Smooth muscle cell (in vitro differentiated cells): ENCODE measurements at regions not wholly inside any gene's neighbourhood (a gene's known extent, or its start where the extent isn't known, plus 50 kb on each side); places are given as distances from the start of the nearest gene placed in this dataset.

Experiments used
- DNase-seq: peaks from one replicate; lab custom pipeline; 2025; ENCODE audit not compliant: unreplicated experiment; lab: John Stamatoyannopoulos, UW
- H2AFZ ChIP-seq: fragments of 200-600 bp; sonication (generic); 2 replicates; pipeline ENCODE4 v1.6.0; 2016; ENCODE audit warnings: antibody characterized with exemption, low read depth, mild to moderate bottlenecking
- H3F3A ChIP-seq: fragments of 200-600 bp; sonication (generic); 2 replicates; pipeline ENCODE4 v1.6.0; 2017; ENCODE audit warnings: antibody characterized with exemption, low read depth
- H3K27ac ChIP-seq: fragments of 200-600 bp; sonication (generic); 2 replicates; pipeline ENCODE4 v1.5.1; 2016; ENCODE audit warnings: low read depth, mild to moderate bottlenecking
- H3K27me3 ChIP-seq: fragments of 200-600 bp; sonication (generic); 2 replicates; pipeline ENCODE4 v1.6.1; 2016; ENCODE audit warnings: low read depth, mild to moderate bottlenecking
- H3K36me3 ChIP-seq: fragments of 200-600 bp; sonication (generic); 2 replicates; pipeline ENCODE4 v1.5.1; 2016; ENCODE audit warnings: low read depth
- H3K4me1 ChIP-seq: fragments of 200-600 bp; sonication (generic); 2 replicates; pipeline ENCODE4 v1.5.1; 2016; ENCODE audit warnings: low read depth
- H3K4me2 ChIP-seq: fragments of 200-600 bp; sonication (generic); 2 replicates; pipeline ENCODE4 v1.6.0; 2016; ENCODE audit warnings: mild to moderate bottlenecking
- H3K4me3 ChIP-seq: fragments of 200-600 bp; sonication (generic); 2 replicates; pipeline ENCODE4 v1.5.1; 2016; ENCODE audit warnings: mild to moderate bottlenecking
- H3K79me2 ChIP-seq: fragments of 200-600 bp; sonication (generic); 2 replicates; pipeline ENCODE4 v1.6.0; 2016; ENCODE audit warnings: low read depth, mild to moderate bottlenecking
- H3K9ac ChIP-seq: fragments of 200-600 bp; sonication (generic); 2 replicates; pipeline ENCODE4 v1.6.0; 2016; ENCODE audit warnings: low read depth
- H3K9me3 ChIP-seq: fragments of 200-600 bp; sonication (generic); replicated peaks from 2 replicates; pipeline ENCODE4 v1.5.1; 2016; ENCODE audit warnings: low read depth
- H4K20me1 ChIP-seq: fragments of 200-600 bp; sonication (generic); 2 replicates; pipeline ENCODE4 v1.6.0; 2016; ENCODE audit warnings: low read depth
- CTCF ChIP-seq: fragments of 200-600 bp; sonication (generic); IDR thresholded peaks from 2 replicates; pipeline ENCODE4 v1.5.1; 2017; ENCODE audit warnings: borderline replicate concordance, mild to moderate bottlenecking, antibody characterized with exemption; ENCODE audit not compliant: insufficient read depth, poor library complexity, severe bottlenecking
- WGBS: methylation state at CpG from one replicate; pipeline ENCODE4 v1.1.7; 2016; ENCODE audit warnings: low lambda C conversion rate; 5-methylcytosine and 5-hydroxymethylcytosine counted together

GRCh38 chr2:111692311-111692710 lies 191.7 kb downstream of the ANAPC1 start:
- Histone ChIP-seq H3F3A (no peaks in the 10 kb centered on the region), H3K9me3 (no peaks in the 10 kb centered on the region), H3K27ac (no peak overlapping the region), H4K20me1 (no peaks in the 10 kb centered on the region), H3K27me3 (no peaks in the 10 kb centered on the region), H2AFZ (no peak overlapping the region), H3K4me1 (no peaks in the 10 kb centered on the region), H3K36me3 (no peaks in the 10 kb centered on the region), H3K9ac (no peak overlapping the region), H3K79me2 (no peaks in the 10 kb centered on the region), H3K4me3 (no peak overlapping the region), H3K4me2 (no peak overlapping the region)
- no peak for DNase-seq
- WGBS = 93% methylated on average over 2 of the region's 2 CpGs
- TF ChIP-seq CTCF = no peak

GRCh38 chr2:111694700-111695101 lies 189.3 kb downstream of the ANAPC1 start:
- DNase-seq = no peak
- Histone ChIP-seq H3K27ac (no peak overlapping the region), H3K4me1 (peaks cover 10% of the 10 kb centered on the region), H3F3A (no peaks in the 10 kb centered on the region), H3K79me2 (no peaks in the 10 kb centered on the region), H4K20me1 (no peaks in the 10 kb centered on the region), H3K27me3 (no peaks in the 10 kb centered on the region), H3K36me3 (no peaks in the 10 kb centered on the region), H3K4me3 (no peak overlapping the region), H3K9me3 (no peaks in the 10 kb centered on the region), H2AFZ (no peak overlapping the region), H3K9ac (no peak overlapping the region), H3K4me2 (no peak overlapping the region)
- no peak for TF ChIP-seq CTCF
- WGBS = 68% methylated on average over 3 of the region's 3 CpGs

- Histone ChIP-seq H3K9ac (no peak overlapping the region), H3K9me3 (no peaks in the 10 kb centered on the region), H3K36me3 (no peaks in the 10 kb centered on the region), H2AFZ (no peak overlapping the region), H3K79me2 (no peaks in the 10 kb centered on the region), H3K27me3 (no peaks in the 10 kb centered on the region), H3F3A (no peaks in the 10 kb centered on the region), H3K4me1 (peaks cover 10% of the 10 kb centered on the region), H4K20me1 (no peaks in the 10 kb centered on the region), H3K27ac (no peak overlapping the region), H3K4me3 (no peak overlapping the region), H3K4me2 (no peak overlapping the region)
- WGBS = 99% methylated on average over 8 of the region's 8 CpGs
- TF ChIP-seq CTCF = no peak
- no peak for DNase-seq
These were observed 188.5 kb downstream of the ANAPC1 start for GRCh38 chr2:111695441-111696007.

- no peak for DNase-seq
- H3K4me3 ChIP-seq = no peak overlapping the region
These were observed 187.8 kb downstream of the ANAPC1 start for GRCh38 chr2:111696226-111696625.

More at GRCh38 chr2:111696226-111696625, 187.8 kb downstream of the ANAPC1 start:
- Histone ChIP-seq H3K4me2 (no peak overlapping the region), H3K79me2 (no peaks in the 10 kb centered on the region), H3K36me3 (no peaks in the 10 kb centered on the region), H3K9ac (no peak overlapping the region), H2AFZ (no peak overlapping the region), H3K9me3 (no peaks in the 10 kb centered on the region), H4K20me1 (no peaks in the 10 kb centered on the region), H3K4me1 (peaks cover 10% of the 10 kb centered on the region), H3F3A (no peaks in the 10 kb centered on the region), H3K27me3 (no peaks in the 10 kb centered on the region), H3K27ac (no peak overlapping the region)
- 84% methylated on average over 3 of the region's 3 CpGs for WGBS
- TF ChIP-seq CTCF = no peak
